Loucy (cell line): ENCODE measurements at regions not wholly inside any gene's neighbourhood (a gene's known extent, or its start where the extent isn't known, plus 50 kb on each side); places are given as distances from the start of the nearest gene placed in this dataset.

Experiments
- H2AFZ ChIP-seq: fragments of 200-600 bp; sonication (generic); 2 replicates; pipeline ENCODE4 v1.6.0; 2016; ENCODE audit warnings: antibody characterized with exemption, mild to moderate bottlenecking, low read length, moderate library complexity
- H3F3A ChIP-seq: fragments of 200-600 bp; 2 replicates; pipeline ENCODE4 v1.6.0; 2016; ENCODE audit warnings: antibody characterized with exemption, low read depth, mild to moderate bottlenecking
- H3K27me3 ChIP-seq: fragments of 200-600 bp; sonication (generic); 2 replicates; pipeline ENCODE4 v1.6.1; 2014; ENCODE audit warnings: low read length, mild to moderate bottlenecking; ENCODE audit not compliant: insufficient read depth, poor library complexity, severe bottlenecking
- H3K36me3 ChIP-seq: fragments of 200-600 bp; sonication (generic); 2 replicates; pipeline ENCODE4 v1.6.1; 2016; ENCODE audit warnings: low read length; ENCODE audit not compliant: insufficient read depth
- H3K4me1 ChIP-seq: fragments of 200-600 bp; sonication (generic); 2 replicates; pipeline ENCODE4 v1.5.1; 2014; ENCODE audit warnings: low read length, mild to moderate bottlenecking; ENCODE audit not compliant: insufficient read depth, poor library complexity, severe bottlenecking
- H3K4me2 ChIP-seq: fragments of 200-600 bp; sonication (generic); 2 replicates; pipeline ENCODE4 v1.6.0; 2014; ENCODE audit warnings: antibody characterized with exemption, low read length, low read depth, mild to moderate bottlenecking; ENCODE audit not compliant: poor library complexity, severe bottlenecking
- H3K4me3 ChIP-seq: fragments of 200-600 bp; sonication (generic); 2 replicates; pipeline ENCODE4 v1.5.1; 2014; ENCODE audit warnings: low read length, mild to moderate bottlenecking, mixed read lengths; ENCODE audit not compliant: poor library complexity, severe bottlenecking
- H3K79me2 ChIP-seq: fragments of 200-600 bp; sonication (generic); 2 replicates; pipeline ENCODE4 v1.6.1; 2014; ENCODE audit warnings: low read length; ENCODE audit not compliant: insufficient read depth
- H3K9ac ChIP-seq: fragments of 200-600 bp; sonication (generic); 2 replicates; pipeline ENCODE4 v1.6.0; 2014; ENCODE audit warnings: mild to moderate bottlenecking, low read depth, low read length, moderate library complexity; ENCODE audit not compliant: poor library complexity, severe bottlenecking
- H3K9me2 ChIP-seq: fragments of 200-600 bp; sonication (generic); replicated peaks from 2 replicates; pipeline ENCODE4 v1.6.1; 2016; ENCODE audit warnings: low read depth, low read length, mixed read lengths
- H3K9me3 ChIP-seq: fragments of 200-600 bp; sonication (generic); 2 replicates; pipeline ENCODE4 v1.6.1; 2014; ENCODE audit warnings: mild to moderate bottlenecking, antibody characterized with exemption, low read length, low read depth; ENCODE audit not compliant: insufficient read depth
- H4K20me1 ChIP-seq: fragments of 200-600 bp; sonication (generic); 2 replicates; pipeline ENCODE4 v1.6.0; 2014; ENCODE audit warnings: antibody characterized with exemption, low read length, mild to moderate bottlenecking; ENCODE audit not compliant: insufficient read depth, poor library complexity, severe bottlenecking
- CTCF ChIP-seq: fragments of 200-600 bp; sonication (generic); conservative IDR thresholded peaks from 2 replicates; pipeline ENCODE4 v1.5.1; 2014; ENCODE audit warnings: mild to moderate bottlenecking, antibody characterized with exemption, low read length
- EZH2phosphoT487 ChIP-seq: fragments of 200-600 bp; IDR thresholded peaks from 2 replicates; pipeline ENCODE4 v1.6.1; 2018; ENCODE audit warnings: antibody characterized with exemption, mild to moderate bottlenecking, moderate library complexity, borderline replicate concordance

GRCh38 chr22:25494774-25495173 is 69.7 kb upstream of the GRK3 start:
- TF ChIP-seq CTCF: no peak
- H3K4me2 ChIP-seq: no peak overlapping the region

DNA sequence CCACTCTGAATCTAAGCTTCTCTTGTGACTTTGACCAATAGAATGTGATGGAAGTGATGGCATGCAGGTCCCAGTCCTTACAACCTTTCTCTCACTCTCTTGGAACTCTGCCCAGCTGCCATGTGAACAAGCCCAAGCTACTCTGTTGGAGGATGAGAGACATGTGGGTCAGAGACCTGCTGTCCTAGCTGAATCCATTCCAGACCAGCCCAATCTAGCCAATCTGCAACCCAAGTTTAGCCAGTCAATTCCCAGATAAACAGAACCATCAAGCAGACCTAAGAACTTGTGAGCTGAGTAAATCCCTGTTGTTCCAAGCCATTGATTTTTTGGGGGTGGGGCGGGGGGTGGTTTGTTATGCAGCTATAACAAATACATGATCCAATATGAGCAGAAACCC is 69.2 kb upstream of the GRK3 start:
- Histone ChIP-seq H3K27me3 (no peaks in the 10 kb centered on the region), H3K36me3 (peaks cover 4% of the 10 kb centered on the region; the same call in 1 of the 2 replicates), H3K9me2 (no peaks in the 10 kb centered on the region), H3K4me1 (peaks cover 8% of the 10 kb centered on the region), H3K4me3 (no peak overlapping the region), H3K4me2 (no peak overlapping the region), H3K9me3 (no peaks in the 10 kb centered on the region), H2AFZ (no peak overlapping the region), H3F3A (no peaks in the 10 kb centered on the region), H4K20me1 (no peaks in the 10 kb centered on the region), H3K79me2 (no peaks in the 10 kb centered on the region), H3K9ac (no peak overlapping the region)
- no peak for TF ChIP-seq EZH2phosphoT487

More at GRCh38 chr22:25494774-25495173, 69.7 kb upstream of the GRK3 start:
- Histone ChIP-seq H3K4me1 (peaks cover 8% of the 10 kb centered on the region), H4K20me1 (no peaks in the 10 kb centered on the region), H3K36me3 (peaks cover 4% of the 10 kb centered on the region; the same call in 1 of the 2 replicates), H3K9me3 (no peaks in the 10 kb centered on the region), H3K9me2 (no peaks in the 10 kb centered on the region), H3F3A (no peaks in the 10 kb centered on the region), H2AFZ (no peak overlapping the region), H3K4me3 (no peak overlapping the region), H3K79me2 (no peaks in the 10 kb centered on the region), H3K27me3 (no peaks in the 10 kb centered on the region), H3K9ac (no peak overlapping the region)

GRCh38 chr22:25496396-25497064 is 67.9 kb upstream of the GRK3 start:
- Histone ChIP-seq H3K36me3 (no peaks in the 10 kb centered on the region), H4K20me1 (no peaks in the 10 kb centered on the region), H3K4me2 (no peak overlapping the region), H2AFZ (no peak overlapping the region), H3K27me3 (no peaks in the 10 kb centered on the region), H3K9me3 (no peaks in the 10 kb centered on the region), H3K4me1 (peaks cover 8% of the 10 kb centered on the region), H3K4me3 (no peak overlapping the region), H3K9ac (no peak overlapping the region), H3K9me2 (no peaks in the 10 kb centered on the region), H3K79me2 (no peaks in the 10 kb centered on the region), H3F3A (no peaks in the 10 kb centered on the region)
- no peak for TF ChIP-seq CTCF
- no peak for TF ChIP-seq EZH2phosphoT487

- Histone ChIP-seq H3K9me3 (no peaks in the 10 kb centered on the region), H3K36me3 (no peaks in the 10 kb centered on the region), H3K9ac (no peak overlapping the region), H3K4me1 (peaks cover 8% of the 10 kb centered on the region), H3K9me2 (no peaks in the 10 kb centered on the region), H3F3A (no peaks in the 10 kb centered on the region), H3K79me2 (no peaks in the 10 kb centered on the region), H3K4me3 (no peak overlapping the region), H3K4me2 (no peak overlapping the region), H3K27me3 (no peaks in the 10 kb centered on the region), H4K20me1 (no peaks in the 10 kb centered on the region), H2AFZ (no peak overlapping the region)
- TF ChIP-seq CTCF: no peak
- no peak for TF ChIP-seq EZH2phosphoT487
Observed at GRCh38 chr22:25497181-25497641, 67.3 kb upstream of the GRK3 start.
